ENCODE measurements at regions not wholly inside any gene's neighbourhood (a gene's known extent, or its start where the extent isn't known, plus 50 kb on each side); places are given as distances from the start of the nearest gene placed in this dataset.

DNA sequence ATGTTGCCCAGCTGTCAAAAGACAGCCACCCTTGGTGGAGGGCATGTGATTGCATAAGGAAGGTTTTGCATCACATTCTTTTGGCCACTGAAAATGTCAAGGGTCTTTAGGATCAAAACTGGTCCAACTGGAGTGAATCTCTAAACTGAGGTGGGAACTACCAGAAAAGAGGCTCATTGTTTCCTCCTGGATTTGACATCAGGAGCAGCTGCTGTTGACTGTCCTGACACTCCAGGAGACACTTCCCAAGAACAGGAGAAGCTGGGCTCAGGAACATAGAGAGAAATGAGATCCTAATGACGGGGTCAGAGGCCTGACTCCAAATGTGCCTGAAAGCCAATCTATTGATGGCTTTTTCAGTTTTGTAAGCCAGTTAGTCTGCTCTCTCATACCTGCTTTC lies 105.3 kb upstream of the LRIG1 start:
- no peak overlapping the region for H3K27ac ChIP-seq (ENCODE audit: low read depth, low read length, poor library complexity, severe bottlenecking)
- no peak overlapping the region for H3K4me3 ChIP-seq (ENCODE audit: low read depth, low read length, poor library complexity, severe bottlenecking)
- H3K9me3 ChIP-seq (ENCODE audit: low read depth, low read length, poor library complexity, severe bottlenecking) = no peaks in the 10 kb centered on the region
- ChIA-PET POLR2A (ENCODE audit: low non-redundant PET) (no interaction called here), CTCF (no interaction called here)
- H3K27me3 ChIP-seq (replicated peaks; ENCODE audit: insufficient read depth, low read depth, low read length, poor library complexity) = no peaks in the 10 kb centered on the region
- H3K4me1 ChIP-seq (ENCODE audit: insufficient read depth, low read length, poor library complexity, severe bottlenecking) = peaks cover 18% of the 10 kb centered on the region
- no peak for DNase-seq (ENCODE audit: low spot score)
- TF ChIP-seq, protein P1, sequence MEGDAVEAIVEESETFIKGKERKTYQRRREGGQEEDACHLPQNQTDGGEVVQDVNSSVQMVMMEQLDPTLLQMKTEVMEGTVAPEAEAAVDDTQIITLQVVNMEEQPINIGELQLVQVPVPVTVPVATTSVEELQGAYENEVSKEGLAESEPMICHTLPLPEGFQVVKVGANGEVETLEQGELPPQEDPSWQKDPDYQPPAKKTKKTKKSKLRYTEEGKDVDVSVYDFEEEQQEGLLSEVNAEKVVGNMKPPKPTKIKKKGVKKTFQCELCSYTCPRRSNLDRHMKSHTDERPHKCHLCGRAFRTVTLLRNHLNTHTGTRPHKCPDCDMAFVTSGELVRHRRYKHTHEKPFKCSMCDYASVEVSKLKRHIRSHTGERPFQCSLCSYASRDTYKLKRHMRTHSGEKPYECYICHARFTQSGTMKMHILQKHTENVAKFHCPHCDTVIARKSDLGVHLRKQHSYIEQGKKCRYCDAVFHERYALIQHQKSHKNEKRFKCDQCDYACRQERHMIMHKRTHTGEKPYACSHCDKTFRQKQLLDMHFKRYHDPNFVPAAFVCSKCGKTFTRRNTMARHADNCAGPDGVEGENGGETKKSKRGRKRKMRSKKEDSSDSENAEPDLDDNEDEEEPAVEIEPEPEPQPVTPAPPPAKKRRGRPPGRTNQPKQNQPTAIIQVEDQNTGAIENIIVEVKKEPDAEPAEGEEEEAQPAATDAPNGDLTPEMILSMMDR (conservative IDR thresholded peaks at IDR 0.05; ENCODE audit: low read depth, low read length) = no peak
- TF ChIP-seq EZH2 (IDR thresholded peaks at IDR 0.05; ENCODE audit: borderline replicate concordance, low read depth, low read length, poor library complexity, severe bottlenecking) = no peak
- intact Hi-C loops (cut with micrococcal nuclease; ENCODE audit: unreplicated experiment) = no loop called here
- no TSS peak for BruUV-seq (replicated peaks)
- H3K36me3 ChIP-seq (ENCODE audit: insufficient read depth, low read length, poor library complexity, severe bottlenecking) = no peaks in the 10 kb centered on the region

GRCh38 chr3:66606868-66607267 lies 106.0 kb upstream of the LRIG1 start:
- DNase-seq (ENCODE audit: low spot score) = no peak
- POLR2A ChIA-PET (ENCODE audit: low non-redundant PET) = no interaction called here
- intact Hi-C loops (cut with micrococcal nuclease; ENCODE audit: unreplicated experiment) = no loop called here
- CTCF ChIA-PET = no interaction called here
- TF ChIP-seq, protein P1 (conservative IDR thresholded peaks at IDR 0.05; ENCODE audit: low read depth, low read length) = no peak
- TF ChIP-seq EZH2 (IDR thresholded peaks at IDR 0.05; ENCODE audit: borderline replicate concordance, low read depth, low read length, poor library complexity, severe bottlenecking) = no peak
- Histone ChIP-seq H3K36me3 (ENCODE audit: insufficient read depth, low read length, poor library complexity, severe bottlenecking) (no peaks in the 10 kb centered on the region), H3K4me3 (ENCODE audit: low read depth, low read length, poor library complexity, severe bottlenecking) (no peak overlapping the region), H3K27ac (ENCODE audit: low read depth, low read length, poor library complexity, severe bottlenecking) (no peak overlapping the region), H3K9me3 (ENCODE audit: low read depth, low read length, poor library complexity, severe bottlenecking) (no peaks in the 10 kb centered on the region), H3K27me3 (replicated peaks; ENCODE audit: insufficient read depth, low read depth, low read length, poor library complexity) (no peaks in the 10 kb centered on the region), H3K4me1 (ENCODE audit: insufficient read depth, low read length, poor library complexity, severe bottlenecking) (peaks cover 18% of the 10 kb centered on the region)
- no TSS peak for BruUV-seq (replicated peaks)

- H3K27me3 ChIP-seq (replicated peaks; ENCODE audit: insufficient read depth, low read depth, low read length, poor library complexity) = no peaks in the 10 kb centered on the region
- H3K4me1 ChIP-seq (ENCODE audit: insufficient read depth, low read length, poor library complexity, severe bottlenecking) = peaks cover 18% of the 10 kb centered on the region
- no TSS peak for BruUV-seq (replicated peaks)
- DNase-seq (ENCODE audit: low spot score) = peak; percentile 93
- CTCF ChIA-PET = interaction anchor here (0.7 kb wide), 1 partner anchor 24 kb away, joined by 4 read pairs; no protein-coding TSS in a partner anchor
- H3K36me3 ChIP-seq (ENCODE audit: insufficient read depth, low read length, poor library complexity, severe bottlenecking) = no peaks in the 10 kb centered on the region
- peak overlapping the region; percentile 90 for H3K27ac ChIP-seq (ENCODE audit: low read depth, low read length, poor library complexity, severe bottlenecking)
- H3K9me3 ChIP-seq (ENCODE audit: low read depth, low read length, poor library complexity, severe bottlenecking) = no peaks in the 10 kb centered on the region
- POLR2A ChIA-PET (ENCODE audit: low non-redundant PET) = no interaction called here
- TF ChIP-seq EZH2 (IDR thresholded peaks at IDR 0.05; ENCODE audit: borderline replicate concordance, low read depth, low read length, poor library complexity, severe bottlenecking) = no peak
- TF ChIP-seq, protein P1 (conservative IDR thresholded peaks at IDR 0.05; ENCODE audit: low read depth, low read length) = no peak
- no peak overlapping the region for H3K4me3 ChIP-seq (ENCODE audit: low read depth, low read length, poor library complexity, severe bottlenecking)
- intact Hi-C loops (cut with micrococcal nuclease; ENCODE audit: unreplicated experiment) = no loop called here
Measured at GRCh38 chr3:66609660-66610561, 109.1 kb upstream of the LRIG1 start.
